GM18907 (cell line): ENCODE measurements at regions not wholly inside any gene's neighbourhood (a gene's known extent, or its start where the extent isn't known, plus 50 kb on each side); places are given as distances from the start of the nearest gene placed in this dataset.

ENCODE experiments used
- ATAC-seq: cut with Tn5 transposase; IDR thresholded peaks from one replicate; pipeline ENCODE4 v1.9.1; 2021; ENCODE audit warnings: mild to moderate bottlenecking, moderate library complexity; ENCODE audit not compliant: unreplicated experiment

- peak; percentile 46 for ATAC-seq
Measured at GRCh38 chr9:105062222-105062855, 134.4 kb upstream of the ABCA1 start.

GRCh38 chr9:105064248-105065097, 136.5 kb upstream of the ABCA1 start:
- no peak for ATAC-seq

- no peak for ATAC-seq
Measured at GRCh38 chr9:105065098-105066088, 137.4 kb upstream of the ABCA1 start.

GRCh38 chr9:105066275-105066865, 138.4 kb upstream of the ABCA1 start:
- no peak for ATAC-seq

- no peak for ATAC-seq
Measured at GRCh38 chr9:105067895-105068580, 140.1 kb upstream of the ABCA1 start.

- no peak for ATAC-seq
Measured at GRCh38 chr9:105069285-105069684, 141.3 kb upstream of the ABCA1 start.

- ATAC-seq: no peak
Measured at GRCh38 chr9:105069696-105070095, 141.7 kb upstream of the ABCA1 start.

GRCh38 chr9:105070176-105070575, 142.2 kb upstream of the ABCA1 start:
- no peak for ATAC-seq

GRCh38 chr9:105072476-105072875, 144.5 kb upstream of the ABCA1 start:
- no peak for ATAC-seq

- no peak for ATAC-seq
Measured at GRCh38 chr9:105073147-105073546, 145.2 kb upstream of the ABCA1 start.

- no peak for ATAC-seq
Measured at GRCh38 chr9:105074491-105074890, 146.5 kb upstream of the ABCA1 start.

GRCh38 chr9:105076729-105077128, 148.8 kb upstream of the ABCA1 start:
- no peak for ATAC-seq

- ATAC-seq: no peak
Measured at GRCh38 chr9:105079457-105079856, 151.5 kb upstream of the ABCA1 start.

- no peak for ATAC-seq
Measured at GRCh38 chr9:105082843-105083242, 154.9 kb upstream of the ABCA1 start.

- ATAC-seq: no peak
Measured at GRCh38 chr9:105083256-105083655, 155.3 kb upstream of the ABCA1 start.

- no peak for ATAC-seq
Measured at GRCh38 chr9:105087910-105088898, 156.2 kb upstream of the SLC44A1 start.

GRCh38 chr9:105089874-105090273, 154.6 kb upstream of the SLC44A1 start:
- no peak for ATAC-seq

GRCh38 chr9:105091004-105091640, 153.3 kb upstream of the SLC44A1 start:
- ATAC-seq: no peak

- ATAC-seq: no peak
Measured at GRCh38 chr9:105093685-105094084, 150.8 kb upstream of the SLC44A1 start.
